T-cell (primary cell): ENCODE measurements at regions not wholly inside any gene's neighbourhood (a gene's known extent, or its start where the extent isn't known, plus 50 kb on each side); places are given as distances from the start of the nearest gene placed in this dataset.

Source experiments
- ATAC-seq, 4 experiments: fragments of 200-7000 bp in 3 of 4; fragments of 150-1000 bp in 1 of 4; cut with Tn5 transposase; replicated peaks in 1 of 4; 1 replicate in 3 of 4; 2 replicates in 1 of 4; pipeline ENCODE4 v1.10.0; 2021; ENCODE audit warnings: moderate library complexity in 3 of 4, mild to moderate bottlenecking in 2 of 4, moderate number of reproducible peaks in 1 of 4
- CTCF ChIA-PET, 2 donors: fragments of 300-600 bp; sonication (Branson Sonifier 250); formaldehyde crosslinking; loops; one replicate each; lab custom pipeline; 2022; ENCODE audit warnings: antibody characterized with exemption in 2 of 2; lab: Charles Lee
- POLR2A ChIA-PET, 2 donors: fragments of 300-600 bp; sonication (Branson Sonifier 250); formaldehyde crosslinking; loops; one replicate each; lab custom pipeline; 2022; ENCODE audit warnings: antibody characterized with exemption in 2 of 2; lab: Charles Lee
- DNase-seq, 35 experiments: peaks; one replicate each; pipeline versions ENCODE4 v3.0.0 to v3.0.0-alpha.2; 2013 to 2023
- H3K27ac ChIP-seq: one replicate; pipeline ENCODE4 v1.5.1; 2013; ENCODE audit warnings: low read length
- H3K27me3 ChIP-seq, 2 experiments: replicated peaks in 1 of 2; 1 replicate in 1 of 2; 2 replicates in 1 of 2; pipeline versions ENCODE4 v1.6.1 to v1.7.0; 2013; ENCODE audit warnings: low read length in 1 of 2, mixed read lengths in 1 of 2; ENCODE audit not compliant: control insufficient read depth in 2 of 2, insufficient read depth in 2 of 2; ENCODE audit errors: extremely low read depth in 1 of 2
- H3K36me3 ChIP-seq, 2 donors: 1 replicate in 1 of 2; 2 replicates in 1 of 2; pipeline versions ENCODE4 v1.6.1 to v1.7.0; 2013; ENCODE audit warnings: low read length in 1 of 2; ENCODE audit not compliant: control insufficient read depth in 2 of 2, insufficient read depth in 1 of 2; ENCODE audit errors: extremely low read depth in 1 of 2
- H3K4me1 ChIP-seq, 2 experiments: 1 replicate in 1 of 2; 2 replicates in 1 of 2; pipeline versions ENCODE4 v1.6.1 to v1.7.0; 2013; ENCODE audit warnings: low read length in 2 of 2, mixed read lengths in 1 of 2; ENCODE audit not compliant: insufficient read depth in 2 of 2, control insufficient read depth in 1 of 2; ENCODE audit errors: extremely low read depth in 1 of 2
- H3K4me3 ChIP-seq, 2 donors: 1 replicate in 1 of 2; 2 replicates in 1 of 2; pipeline versions ENCODE4 v1.5.1 to v1.7.0; 2013; ENCODE audit warnings: mild to moderate bottlenecking in 2 of 2, low read length in 1 of 2, moderate library complexity in 1 of 2; ENCODE audit not compliant: control insufficient read depth in 1 of 2; ENCODE audit errors: extremely low read depth in 1 of 2
- H3K9me3 ChIP-seq: 2 replicates; pipeline ENCODE4 v1.7.0; 2013
- H3K27ac Mint-ChIP-seq, 2 donors: one replicate each; pipeline ENCODE4 v1.8.0; 2020 to 2021; ENCODE audit warnings: mild to moderate bottlenecking in 2 of 2, mixed read lengths in 2 of 2
- H3K27me3 Mint-ChIP-seq, 2 donors: one replicate each; pipeline ENCODE4 v1.8.0; 2021 to 2022; ENCODE audit warnings: mixed read lengths in 2 of 2
- H3K36me3 Mint-ChIP-seq: one replicate; pipeline ENCODE4 v1.8.0; 2021; ENCODE audit warnings: mixed read lengths
- H3K4me1 Mint-ChIP-seq, 3 donors: one replicate each; pipeline ENCODE4 v1.8.0; 2020 to 2022; ENCODE audit warnings: mixed read lengths in 3 of 3, mild to moderate bottlenecking in 1 of 3
- H3K4me3 Mint-ChIP-seq, 3 donors: one replicate each; pipeline ENCODE4 v1.8.0; 2020 to 2022; ENCODE audit warnings: mild to moderate bottlenecking in 3 of 3, mixed read lengths in 3 of 3, moderate library complexity in 3 of 3
- H3K9me3 Mint-ChIP-seq, 3 donors: one replicate each; pipeline ENCODE4 v1.8.0; 2020 to 2022; ENCODE audit warnings: mixed read lengths in 3 of 3
- WGBS: methylation state at CpG from one replicate; pipeline ENCODE4 v1.1.5; 2013; ENCODE audit warnings: missing lambda C conversion rate; ENCODE audit not compliant: insufficient coverage; 5-methylcytosine and 5-hydroxymethylcytosine counted together

- Mint-ChIP-seq H3K4me1 (no peaks in the 10 kb centered on the region), H3K9me3 (no peaks in the 10 kb centered on the region), H3K36me3 (no peaks in the 10 kb centered on the region), H3K27me3 (peaks cover 4 to 7% of the 10 kb centered on the region in 2 donors), H3K27ac (no peak overlapping the region), H3K4me3 (no peak overlapping the region)
- ATAC-seq: no peak
- Histone ChIP-seq H3K4me3 (no peak overlapping the region), H3K27me3 (peaks cover 0 to 8% of the 10 kb centered on the region in 2 experiments), H3K36me3 (no peaks in the 10 kb centered on the region), H3K27ac (no peak overlapping the region), H3K4me1 (no peaks in the 10 kb centered on the region), H3K9me3 (no peaks in the 10 kb centered on the region)
- no peak for DNase-seq
- ChIA-PET POLR2A (no interaction called here), CTCF (no interaction called here)
- 100% methylated on average over 2 of the region's 6 CpGs for whole genome bisulfite sequencing
Measured at GRCh38 chr14:75361041-75361440, 66.8 kb upstream of the JDP2 start.

GRCh38 chr14:75361751-75362433 is 65.9 kb upstream of the JDP2 start:
- WGBS: 80% methylated on average over 3 of the region's 7 CpGs
- H3K4me1 Mint-ChIP-seq: no peaks in the 10 kb centered on the region
- H3K27ac Mint-ChIP-seq: no peak overlapping the region
- H3K36me3 Mint-ChIP-seq: no peaks in the 10 kb centered on the region
- DNase-seq: no peak
- no peaks in the 10 kb centered on the region for H3K36me3 ChIP-seq
- CTCF ChIA-PET: interaction anchor here (0.6 to 0.7 kb wide), 2 partner anchors 19 to 53 kb away, joined by 3 to 5 read pairs; no protein-coding TSS in a partner anchor
- H3K27ac ChIP-seq: no peak overlapping the region
- no peak overlapping the region for H3K4me3 Mint-ChIP-seq
- peaks cover 4 to 7% of the 10 kb centered on the region in 2 donors for H3K27me3 Mint-ChIP-seq
- POLR2A ChIA-PET: no interaction called here
- H3K9me3 Mint-ChIP-seq: no peaks in the 10 kb centered on the region
- peaks cover 0 to 8% of the 10 kb centered on the region in 2 experiments for H3K27me3 ChIP-seq
- H3K9me3 ChIP-seq: no peaks in the 10 kb centered on the region
- H3K4me1 ChIP-seq: no peaks in the 10 kb centered on the region
- no peak for ATAC-seq
- no peak overlapping the region for H3K4me3 ChIP-seq

- Histone ChIP-seq H3K36me3 (no peaks in the 10 kb centered on the region), H3K9me3 (no peaks in the 10 kb centered on the region), H3K27me3 (peaks cover 0 to 8% of the 10 kb centered on the region in 2 experiments), H3K4me1 (no peaks in the 10 kb centered on the region), H3K4me3 (no peak overlapping the region), H3K27ac (no peak overlapping the region)
- H3K4me3 Mint-ChIP-seq: no peak overlapping the region
- no peak for DNase-seq
- H3K27ac Mint-ChIP-seq: no peak overlapping the region
- peaks cover 4 to 7% of the 10 kb centered on the region in 2 donors for H3K27me3 Mint-ChIP-seq
- H3K4me1 Mint-ChIP-seq: no peaks in the 10 kb centered on the region
- ATAC-seq: no peak
- WGBS: 88% methylated on average over 5 of the region's 5 CpGs
- H3K9me3 Mint-ChIP-seq: no peaks in the 10 kb centered on the region
- CTCF ChIA-PET: no interaction called here
- POLR2A ChIA-PET: no interaction called here
- no peaks in the 10 kb centered on the region for H3K36me3 Mint-ChIP-seq
Measured at GRCh38 chr14:75363130-75363529, 64.7 kb upstream of the JDP2 start.

DNA sequence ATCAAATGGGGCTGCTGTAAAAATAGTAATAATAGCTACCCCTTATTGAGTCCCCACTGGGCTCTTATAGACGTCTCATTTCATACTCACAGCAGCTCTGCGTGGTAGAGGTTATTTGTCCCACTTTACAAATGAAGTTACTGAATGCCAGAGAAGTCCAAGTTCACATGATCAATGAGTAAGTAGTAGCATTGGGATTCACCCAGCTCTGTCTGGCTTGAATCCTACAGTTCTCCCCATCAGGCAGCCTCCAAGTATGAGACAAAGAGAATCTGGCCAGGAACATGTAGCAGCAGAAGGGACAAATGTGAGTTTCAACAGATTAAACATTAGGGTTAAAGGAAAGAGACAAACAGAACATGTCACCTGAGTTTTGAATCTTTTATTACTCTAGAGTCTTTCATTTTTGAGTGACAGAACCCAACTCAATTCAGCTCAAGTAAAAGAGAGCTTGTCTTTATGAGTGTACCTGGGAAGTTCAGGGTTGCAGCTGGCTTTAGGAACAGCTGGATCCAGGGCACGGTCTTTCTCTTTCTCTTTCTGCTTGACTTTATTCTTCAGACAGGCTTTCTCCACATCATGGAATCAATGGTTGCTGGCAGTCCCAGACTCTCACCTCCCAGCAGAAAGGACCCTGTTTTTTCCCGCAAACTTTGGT is 64.1 kb upstream of the JDP2 start:
- Histone ChIP-seq H3K4me3 (no peak overlapping the region), H3K36me3 (no peaks in the 10 kb centered on the region), H3K27ac (no peak overlapping the region), H3K9me3 (no peaks in the 10 kb centered on the region), H3K4me1 (no peaks in the 10 kb centered on the region), H3K27me3 (peaks cover 0 to 8% of the 10 kb centered on the region in 2 experiments)
- CTCF ChIA-PET: no interaction called here
- H3K4me3 Mint-ChIP-seq: no peak overlapping the region
- no peaks in the 10 kb centered on the region for H3K4me1 Mint-ChIP-seq
- ATAC-seq: no peak
- no peak for DNase-seq
- H3K36me3 Mint-ChIP-seq: no peaks in the 10 kb centered on the region
- 67% methylated on average over 2 of the region's 4 CpGs for WGBS
- POLR2A ChIA-PET: interaction anchor here in 1 of 2 donors (0.5 kb wide), 1 partner anchor 628 kb away, joined by 4 read pairs; no protein-coding TSS in a partner anchor
- H3K9me3 Mint-ChIP-seq: peaks cover 0 to under 1% (median 0%) of the 10 kb centered on the region in 3 donors
- no peak overlapping the region for H3K27ac Mint-ChIP-seq
- peaks cover 4 to 7% of the 10 kb centered on the region in 2 donors for H3K27me3 Mint-ChIP-seq

DNA sequence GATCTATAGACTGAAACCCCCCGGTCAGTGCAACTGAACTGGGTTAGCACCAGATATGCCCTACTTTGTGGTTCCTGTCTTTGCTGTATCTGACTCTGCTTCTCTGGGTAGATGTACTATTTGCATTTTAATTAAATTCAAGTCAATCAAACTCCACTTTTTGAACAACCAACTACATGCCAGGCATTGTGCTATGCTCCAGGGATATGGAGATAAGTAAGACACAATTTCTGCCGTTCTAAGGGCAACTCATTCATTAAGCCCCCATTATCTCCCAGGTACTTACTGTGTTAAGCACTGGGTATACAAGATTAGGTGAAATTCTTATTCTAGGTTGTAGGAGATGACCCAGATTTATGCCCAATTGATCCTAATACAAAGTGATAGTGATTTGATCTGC is 62.7 kb upstream of the JDP2 start:
- Histone ChIP-seq H3K4me1 (no peaks in the 10 kb centered on the region), H3K36me3 (no peaks in the 10 kb centered on the region), H3K9me3 (no peaks in the 10 kb centered on the region), H3K27ac (no peak overlapping the region), H3K27me3 (peaks cover 0 to 8% of the 10 kb centered on the region in 2 experiments), H3K4me3 (no peak overlapping the region)
- no peak overlapping the region for H3K4me3 Mint-ChIP-seq
- H3K4me1 Mint-ChIP-seq: no peaks in the 10 kb centered on the region
- no peaks in the 10 kb centered on the region for H3K36me3 Mint-ChIP-seq
- H3K27ac Mint-ChIP-seq: no peak overlapping the region
- ATAC-seq: no peak
- POLR2A ChIA-PET: interaction anchor here in 1 of 2 donors (0.6 kb wide), 1 partner anchor 132 kb away, joined by 4 read pairs; no protein-coding TSS in a partner anchor
- peaks cover 0 to 2% (median 0%) of the 10 kb centered on the region in 3 donors for H3K9me3 Mint-ChIP-seq
- no peak for DNase-seq
- CTCF ChIA-PET: no interaction called here
- H3K27me3 Mint-ChIP-seq: peaks cover 4 to 7% of the 10 kb centered on the region in 2 donors
- 86% methylated on average over 1 of the region's 2 CpGs for WGBS

GRCh38 chr14:75366963-75367362 is 60.9 kb upstream of the JDP2 start:
- Mint-ChIP-seq H3K4me3 (no peak overlapping the region), H3K27me3 (peaks cover 2 to 8% of the 10 kb centered on the region in 2 donors), H3K27ac (no peak overlapping the region), H3K36me3 (no peaks in the 10 kb centered on the region), H3K9me3 (peaks cover 0 to 2% (median 0%) of the 10 kb centered on the region in 3 donors), H3K4me1 (no peaks in the 10 kb centered on the region)
- Histone ChIP-seq H3K27me3 (peaks cover 0 to 6% of the 10 kb centered on the region in 2 experiments), H3K4me1 (no peaks in the 10 kb centered on the region), H3K4me3 (no peak overlapping the region), H3K36me3 (no peaks in the 10 kb centered on the region), H3K27ac (no peak overlapping the region), H3K9me3 (no peaks in the 10 kb centered on the region)
- WGBS: 95% methylated on average over 5 of the region's 5 CpGs
- DNase-seq: no peak
- ChIA-PET CTCF (interaction anchor here in 1 of 2 donors (0.7 kb wide), 1 partner anchor 17 kb away, joined by 3 read pairs; no protein-coding TSS in a partner anchor), POLR2A (no interaction called here)
- no peak for ATAC-seq
